Panc1 (cell line): ENCODE measurements at regions not wholly inside any gene's neighbourhood (a gene's known extent, or its start where the extent isn't known, plus 50 kb on each side); places are given as distances from the start of the nearest gene placed in this dataset.

Experiments
- ATAC-seq: fragments of 200-7000 bp; cut with Tn5 transposase; 2 replicates; pipeline ENCODE4 v1.9.1; 2020; ENCODE audit warnings: mild to moderate bottlenecking, moderate library complexity
- BruUV-seq: library from RNA; stranded (reverse); fragments of 400-500 nt; replicated peaks from 2 replicates; lab custom pipeline; 2021; lab: Mats Ljungman, UMichigan
- CTCF ChIA-PET: fragments of 300-600 bp; sonication (Branson Sonifier 250); formaldehyde crosslinking; loops from one replicate; lab custom pipeline; 2022; ENCODE audit warnings: antibody characterized with exemption; lab: Charles Lee
- POLR2A ChIA-PET: fragments of 300-600 bp; sonication (Branson Sonifier 250); formaldehyde crosslinking; loops from one replicate; lab custom pipeline; 2022; ENCODE audit warnings: antibody characterized with exemption; lab: Charles Lee
- DNase-seq: peaks from one replicate; pipeline ENCODE4 v3.0.0-alpha.2; 2010; ENCODE audit warnings: low read depth, low spot score
- H3K27ac ChIP-seq: 2 replicates; pipeline ENCODE4 v1.5.1; 2011; ENCODE audit warnings: mild to moderate bottlenecking, low read length, inconsistent platforms
- H3K27me3 ChIP-seq: fragments of 200-500 bp; sonication (Bioruptor generic); 2 replicates; pipeline ENCODE4 v1.6.0; 2014; ENCODE audit warnings: low read length, inconsistent platforms; ENCODE audit not compliant: control insufficient read depth, insufficient read depth
- H3K36me3 ChIP-seq: fragments of 200-500 bp; sonication (Bioruptor generic); 2 replicates; pipeline ENCODE4 v1.5.1; 2014; ENCODE audit warnings: inconsistent platforms, mild to moderate bottlenecking, low read length, moderate library complexity; ENCODE audit not compliant: control insufficient read depth, insufficient read depth
- H3K4me1 ChIP-seq: 2 replicates; pipeline ENCODE4 v1.5.1; 2011; ENCODE audit warnings: inconsistent platforms, mild to moderate bottlenecking, low read length, moderate library complexity; ENCODE audit not compliant: control insufficient read depth, insufficient read depth
- H3K4me3 ChIP-seq, 2 experiments: 2 replicates each; pipeline ENCODE4 v1.5.1; 2011 to 2012; ENCODE audit warnings: low read depth in 2 of 2, low read length in 2 of 2, mild to moderate bottlenecking in 2 of 2, inconsistent platforms in 1 of 2, moderate library complexity in 1 of 2
- H3K9me3 ChIP-seq: fragments of 200-500 bp; sonication (Bioruptor generic); 2 replicates; pipeline ENCODE4 v1.5.1; 2014; ENCODE audit warnings: low read depth, mild to moderate bottlenecking, inconsistent platforms, low read length, moderate library complexity; ENCODE audit not compliant: control insufficient read depth, insufficient read depth
- POLR2AphosphoS5 ChIP-seq: IDR thresholded peaks from 2 replicates; pipeline ENCODE4 v1.6.1; 2012; ENCODE audit warnings: mild to moderate bottlenecking, low read depth, low read length, moderate library complexity
- SIN3A ChIP-seq: IDR thresholded peaks from 2 replicates; pipeline ENCODE4 v1.6.1; 2012; ENCODE audit warnings: low read depth, mild to moderate bottlenecking, low read length, moderate library complexity, borderline replicate concordance; ENCODE audit not compliant: insufficient read depth
- TCF7L2 ChIP-seq: IDR thresholded peaks from 2 replicates; pipeline ENCODE4 v1.6.1; 2011; ENCODE audit warnings: mild to moderate bottlenecking, low read depth, low read length, inconsistent platforms
- in situ Hi-C: cut with HindIII; loops from 2 replicates; pipeline ENCODE4 v1.10.0; 2016; ENCODE audit warnings: low sequenced_read_pairs, low pct_unique_long_range_greater_than_20kb
- intact Hi-C: fragments of 100-400 bp; cut with micrococcal nuclease; formaldehyde crosslinking; loops from one replicate; pipeline ENCODE4 v1.10.0; 2022; ENCODE audit not compliant: unreplicated experiment
- TF ChIP-seq, protein P1 (sequence below): fragments of 450-650 bp; IDR thresholded peaks from 2 replicates; pipeline ENCODE4 v1.5.1; 2017; ENCODE audit warnings: mild to moderate bottlenecking
- TF ChIP-seq, protein P2 (sequence below), 2 experiments: IDR thresholded peaks; 2 replicates each; pipeline ENCODE4 v1.6.1; 2011 to 2012; ENCODE audit warnings: low read depth in 2 of 2, control low read depth in 1 of 2, low read length in 1 of 2, mild to moderate bottlenecking in 1 of 2, moderate library complexity in 1 of 2; ENCODE audit not compliant: insufficient read depth in 1 of 2

DNA sequence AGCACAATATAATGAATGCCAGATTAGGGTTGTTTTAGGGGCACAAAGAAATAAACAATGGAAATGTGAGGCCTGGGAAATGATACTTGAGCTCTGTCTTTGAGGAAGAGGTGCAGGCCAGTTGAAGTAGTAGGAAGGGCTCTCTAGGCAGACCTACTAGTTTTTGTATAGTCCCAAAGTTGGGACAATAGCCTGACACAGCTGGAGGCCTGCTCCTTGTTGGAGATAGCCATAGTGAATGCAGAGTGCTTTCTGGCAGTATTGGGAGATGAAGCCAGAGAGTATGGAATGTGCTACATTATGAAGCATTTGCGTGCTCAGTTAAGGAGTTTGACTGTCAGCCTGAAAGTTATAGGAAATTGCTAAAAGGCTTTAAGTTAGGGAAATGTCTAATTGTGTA, 251.2 kb upstream of the ZPLD1 start:
- no TSS peak for BruUV-seq
- H3K27ac ChIP-seq = no peak overlapping the region
- TF ChIP-seq TCF7L2 (no peak), POLR2AphosphoS5 (no peak), SIN3A (no peak)
- TF ChIP-seq, protein P1, sequence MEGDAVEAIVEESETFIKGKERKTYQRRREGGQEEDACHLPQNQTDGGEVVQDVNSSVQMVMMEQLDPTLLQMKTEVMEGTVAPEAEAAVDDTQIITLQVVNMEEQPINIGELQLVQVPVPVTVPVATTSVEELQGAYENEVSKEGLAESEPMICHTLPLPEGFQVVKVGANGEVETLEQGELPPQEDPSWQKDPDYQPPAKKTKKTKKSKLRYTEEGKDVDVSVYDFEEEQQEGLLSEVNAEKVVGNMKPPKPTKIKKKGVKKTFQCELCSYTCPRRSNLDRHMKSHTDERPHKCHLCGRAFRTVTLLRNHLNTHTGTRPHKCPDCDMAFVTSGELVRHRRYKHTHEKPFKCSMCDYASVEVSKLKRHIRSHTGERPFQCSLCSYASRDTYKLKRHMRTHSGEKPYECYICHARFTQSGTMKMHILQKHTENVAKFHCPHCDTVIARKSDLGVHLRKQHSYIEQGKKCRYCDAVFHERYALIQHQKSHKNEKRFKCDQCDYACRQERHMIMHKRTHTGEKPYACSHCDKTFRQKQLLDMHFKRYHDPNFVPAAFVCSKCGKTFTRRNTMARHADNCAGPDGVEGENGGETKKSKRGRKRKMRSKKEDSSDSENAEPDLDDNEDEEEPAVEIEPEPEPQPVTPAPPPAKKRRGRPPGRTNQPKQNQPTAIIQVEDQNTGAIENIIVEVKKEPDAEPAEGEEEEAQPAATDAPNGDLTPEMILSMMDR = no peak
- TF ChIP-seq, protein P2, sequence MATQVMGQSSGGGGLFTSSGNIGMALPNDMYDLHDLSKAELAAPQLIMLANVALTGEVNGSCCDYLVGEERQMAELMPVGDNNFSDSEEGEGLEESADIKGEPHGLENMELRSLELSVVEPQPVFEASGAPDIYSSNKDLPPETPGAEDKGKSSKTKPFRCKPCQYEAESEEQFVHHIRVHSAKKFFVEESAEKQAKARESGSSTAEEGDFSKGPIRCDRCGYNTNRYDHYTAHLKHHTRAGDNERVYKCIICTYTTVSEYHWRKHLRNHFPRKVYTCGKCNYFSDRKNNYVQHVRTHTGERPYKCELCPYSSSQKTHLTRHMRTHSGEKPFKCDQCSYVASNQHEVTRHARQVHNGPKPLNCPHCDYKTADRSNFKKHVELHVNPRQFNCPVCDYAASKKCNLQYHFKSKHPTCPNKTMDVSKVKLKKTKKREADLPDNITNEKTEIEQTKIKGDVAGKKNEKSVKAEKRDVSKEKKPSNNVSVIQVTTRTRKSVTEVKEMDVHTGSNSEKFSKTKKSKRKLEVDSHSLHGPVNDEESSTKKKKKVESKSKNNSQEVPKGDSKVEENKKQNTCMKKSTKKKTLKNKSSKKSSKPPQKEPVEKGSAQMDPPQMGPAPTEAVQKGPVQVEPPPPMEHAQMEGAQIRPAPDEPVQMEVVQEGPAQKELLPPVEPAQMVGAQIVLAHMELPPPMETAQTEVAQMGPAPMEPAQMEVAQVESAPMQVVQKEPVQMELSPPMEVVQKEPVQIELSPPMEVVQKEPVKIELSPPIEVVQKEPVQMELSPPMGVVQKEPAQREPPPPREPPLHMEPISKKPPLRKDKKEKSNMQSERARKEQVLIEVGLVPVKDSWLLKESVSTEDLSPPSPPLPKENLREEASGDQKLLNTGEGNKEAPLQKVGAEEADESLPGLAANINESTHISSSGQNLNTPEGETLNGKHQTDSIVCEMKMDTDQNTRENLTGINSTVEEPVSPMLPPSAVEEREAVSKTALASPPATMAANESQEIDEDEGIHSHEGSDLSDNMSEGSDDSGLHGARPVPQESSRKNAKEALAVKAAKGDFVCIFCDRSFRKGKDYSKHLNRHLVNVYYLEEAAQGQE (IDR thresholded peaks at IDR 0.05; ENCODE audit: insufficient read depth in 1 of 2, low read depth in 2 of 2, low read length in 1 of 2) = no peak
- no peaks in the 10 kb centered on the region for H3K4me1 ChIP-seq
- intact Hi-C loops = no loop called here
- H3K27me3 ChIP-seq = no peaks in the 10 kb centered on the region
- CTCF ChIA-PET = no interaction called here
- in situ Hi-C loops = no loop called here
- POLR2A ChIA-PET = no interaction called here
- DNase-seq = no peak
- H3K9me3 ChIP-seq = peaks cover 3% of the 10 kb centered on the region; the same call in 1 of the 2 replicates
- no peaks in the 10 kb centered on the region for H3K36me3 ChIP-seq
- H3K4me3 ChIP-seq = no peak overlapping the region
- no peak for ATAC-seq

DNA sequence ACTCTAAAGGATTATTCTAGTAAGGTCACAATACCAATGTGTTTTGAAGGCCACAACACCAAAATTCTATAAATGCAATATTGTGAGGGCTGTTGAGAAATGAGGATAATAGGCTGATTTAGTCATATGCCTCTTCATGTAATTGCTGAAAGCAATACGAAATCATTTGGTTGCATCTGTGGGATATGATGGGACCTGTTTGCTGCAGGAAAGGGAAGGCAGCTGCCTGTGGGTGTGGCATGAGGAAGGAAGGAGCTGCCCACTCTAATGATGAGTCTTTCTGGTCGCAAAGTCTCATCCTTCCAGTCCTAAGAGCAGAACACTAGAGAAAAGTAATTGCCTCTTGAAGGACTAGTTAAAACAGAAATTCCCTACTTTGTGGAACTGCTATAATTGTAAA, 245.3 kb upstream of the ZPLD1 start:
- Histone ChIP-seq H3K4me1 (no peaks in the 10 kb centered on the region), H3K27ac (no peak overlapping the region), H3K27me3 (no peaks in the 10 kb centered on the region), H3K9me3 (peaks cover 3% of the 10 kb centered on the region; the same call in 1 of the 2 replicates), H3K4me3 (no peak overlapping the region), H3K36me3 (no peaks in the 10 kb centered on the region)
- TF ChIP-seq SIN3A = no peak
- TF ChIP-seq, protein P1 = no peak
- no peak for TF ChIP-seq POLR2AphosphoS5
- TF ChIP-seq TCF7L2 = no peak
- TF ChIP-seq, protein P2 (IDR thresholded peaks at IDR 0.05; ENCODE audit: insufficient read depth in 1 of 2, low read depth in 2 of 2, low read length in 1 of 2) = no peak
- no TSS peak for BruUV-seq
- ChIA-PET POLR2A (interaction anchor here (0.7 kb wide), 1 partner anchor 73 kb away, joined by 3 read pairs; no protein-coding TSS in a partner anchor), CTCF (no interaction called here)
- intact Hi-C loops (no loop called here), in situ Hi-C loops (no loop called here)
- no peak for ATAC-seq
- DNase-seq = no peak
